ENCODE measurements at regions not wholly inside any gene's neighbourhood (a gene's known extent, or its start where the extent isn't known, plus 50 kb on each side); places are given as distances from the start of the nearest gene placed in this dataset.

GRCh38 chr3:72120806-72121778 lies 336.1 kb upstream of the PROK2 start:
- DNase-seq = no peak

DNA sequence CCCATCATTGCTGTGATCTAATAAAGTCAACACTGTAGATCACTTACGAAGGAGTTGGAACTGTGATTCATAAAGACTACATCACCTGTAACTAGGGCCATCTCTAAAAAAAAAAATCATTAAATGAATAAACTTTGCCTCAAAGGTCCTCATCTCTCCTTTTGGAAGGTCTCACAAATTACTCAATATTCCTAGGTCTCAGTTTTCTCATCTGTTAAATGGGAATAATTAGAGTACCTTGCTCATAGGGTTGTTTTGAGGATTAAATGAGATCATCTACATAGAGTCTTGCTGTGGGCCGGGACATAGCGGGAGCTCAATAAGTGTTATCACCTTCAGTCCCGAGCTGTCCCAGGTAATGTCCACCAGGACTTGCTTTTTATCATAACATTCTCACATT lies 335.1 kb upstream of the PROK2 start:
- no peak for DNase-seq

- no peak for DNase-seq
These were observed 333.7 kb upstream of the PROK2 start for GRCh38 chr3:72118628-72119027.

DNA sequence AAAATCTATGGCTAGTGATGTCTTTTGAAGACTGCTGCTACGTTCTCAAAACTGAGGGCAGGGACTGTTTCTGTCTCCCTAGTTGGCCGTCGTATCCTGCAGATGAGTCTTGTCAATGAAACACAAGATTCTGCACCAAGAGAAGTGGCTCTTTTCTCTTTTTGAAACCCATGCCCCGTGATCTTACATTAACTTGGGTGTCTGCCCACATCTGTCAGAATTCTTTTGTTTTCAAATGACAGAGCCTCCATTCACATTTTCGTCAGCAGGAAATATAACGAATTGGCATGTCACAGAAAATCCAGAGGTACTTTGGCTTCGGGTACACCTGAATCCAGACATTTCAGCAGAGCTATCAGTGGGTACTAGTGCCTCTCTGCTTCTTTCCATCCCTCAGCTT lies 331.3 kb upstream of the PROK2 start:
- DNase-seq = no peak

DNA sequence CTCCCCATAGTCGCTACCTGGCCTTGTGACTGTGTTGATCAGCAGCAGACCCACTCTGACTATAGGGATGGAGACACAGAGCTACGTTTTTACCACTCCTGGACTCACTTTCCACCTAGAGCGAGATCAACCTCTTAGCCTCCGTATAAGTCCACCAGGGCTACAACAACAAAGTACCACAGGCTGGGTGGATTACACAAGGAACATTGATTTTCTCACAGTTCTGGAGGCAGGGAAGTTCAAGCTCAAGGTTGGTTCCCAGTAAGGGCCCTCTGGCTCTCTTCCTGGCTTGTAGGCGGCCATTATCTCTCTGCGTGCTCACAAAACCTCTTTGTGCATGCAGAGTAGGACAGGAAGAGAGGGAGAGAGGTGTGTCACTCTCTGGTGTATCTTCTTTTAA lies 330.4 kb upstream of the PROK2 start:
- no peak for DNase-seq

DNA sequence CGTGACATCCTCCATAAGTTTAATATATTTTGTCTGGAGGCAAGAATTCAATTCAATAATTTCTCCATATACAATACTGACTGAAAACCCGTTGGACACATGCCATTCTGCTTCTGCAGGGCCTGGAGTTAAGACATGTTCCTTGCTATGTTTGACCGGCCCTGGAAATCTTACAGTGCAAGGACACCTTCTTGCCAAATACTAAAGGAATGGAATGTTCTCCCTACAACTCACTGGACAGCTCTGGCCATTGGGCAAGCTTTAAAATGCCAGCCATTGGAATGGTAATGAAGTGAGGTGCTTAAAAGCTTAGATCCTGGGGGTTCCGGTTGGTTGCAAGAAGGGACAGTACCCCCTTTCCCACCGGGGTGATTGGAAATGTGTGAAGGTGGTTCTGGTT lies 329.8 kb upstream of the PROK2 start:
- no peak for DNase-seq

- no peak for DNase-seq
These were observed 329.0 kb upstream of the PROK2 start for GRCh38 chr3:72113964-72114363.

- no peak for DNase-seq
These were observed 328.6 kb upstream of the PROK2 start for GRCh38 chr3:72113564-72113963.

- DNase-seq = no peak
These were observed 327.5 kb upstream of the PROK2 start for GRCh38 chr3:72112435-72112834.

GRCh38 chr3:72111265-72112205 lies 326.6 kb upstream of the PROK2 start:
- no peak for DNase-seq

GRCh38 chr3:72109327-72110259 lies 324.6 kb upstream of the PROK2 start:
- no peak for DNase-seq

GRCh38 chr3:72105306-72105705 lies 320.4 kb upstream of the PROK2 start:
- no peak for DNase-seq

GRCh38 chr3:72102112-72102616 lies 317.2 kb upstream of the PROK2 start:
- DNase-seq = no peak

GRCh38 chr3:72101494-72101893 lies 316.5 kb upstream of the PROK2 start:
- no peak for DNase-seq

- peak; percentile 46 to 83 for DNase-seq
These were observed 315.7 kb upstream of the PROK2 start for GRCh38 chr3:72100601-72101187.

- no peak for DNase-seq
These were observed 315.1 kb upstream of the PROK2 start for GRCh38 chr3:72100080-72100511.

- DNase-seq = no peak
These were observed 314.6 kb upstream of the PROK2 start for GRCh38 chr3:72099326-72100079.

DNA sequence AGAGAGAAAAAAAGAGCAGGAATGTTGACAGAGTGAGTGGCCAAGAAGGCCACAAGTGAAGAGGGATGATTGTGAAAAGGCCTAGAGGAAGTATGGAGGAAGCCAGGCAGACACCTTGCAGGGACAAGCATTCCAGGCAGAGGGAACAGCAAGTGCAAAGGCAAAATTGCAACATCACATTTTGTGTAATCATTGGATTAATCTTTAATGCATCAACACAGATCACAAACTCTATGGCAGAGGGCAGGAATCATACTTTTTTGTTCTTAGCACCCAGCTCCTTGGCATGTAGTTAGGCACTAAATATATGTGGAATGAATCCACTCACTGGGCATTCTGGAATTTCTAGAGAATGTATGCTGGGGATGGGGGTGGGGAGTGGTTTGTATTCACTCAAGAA lies 312.1 kb upstream of the PROK2 start:
- no peak for DNase-seq

GRCh38 chr3:72095521-72095920 lies 310.6 kb upstream of the PROK2 start:
- DNase-seq = no peak

- no peak for DNase-seq
These were observed 309.0 kb upstream of the PROK2 start for GRCh38 chr3:72093992-72094334.
